ENCODE measurements at regions not wholly inside any gene's neighbourhood (a gene's known extent, or its start where the extent isn't known, plus 50 kb on each side); places are given as distances from the start of the nearest gene placed in this dataset.

DNA sequence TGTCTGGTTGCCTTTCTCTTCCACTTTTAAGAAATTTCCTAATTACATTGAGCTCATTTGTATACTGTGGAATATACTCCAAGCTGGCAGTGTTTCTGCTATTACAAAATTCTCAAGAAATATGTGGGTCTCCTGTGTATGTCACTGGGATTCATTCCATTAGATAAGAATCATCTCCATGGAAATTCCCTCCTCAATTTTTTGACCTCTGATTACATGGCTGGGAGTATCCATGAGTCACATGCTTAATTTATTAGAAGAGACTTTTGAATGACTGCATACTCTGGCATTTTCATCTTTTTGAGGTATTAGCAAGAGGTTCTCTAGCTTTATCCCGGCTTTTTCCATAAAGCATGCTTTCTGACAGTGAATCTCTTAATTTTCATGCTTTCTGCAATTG lies 665.5 kb upstream of the CNTNAP5 start:
- H3K4me3 Mint-ChIP-seq: no peak overlapping the region
- peaks cover 0 to 6% (median 3%) of the 10 kb centered on the region in 7 donors for H3K9me3 Mint-ChIP-seq
- no peak for ATAC-seq (ENCODE audit: low read depth in 2 of 2)
- no peak for DNase-seq
- H3K27me3 Mint-ChIP-seq: no peaks in the 10 kb centered on the region
- H3K27ac Mint-ChIP-seq: no peak overlapping the region
- H3K36me3 Mint-ChIP-seq: no peaks in the 10 kb centered on the region
- no peaks in the 10 kb centered on the region for H3K4me1 Mint-ChIP-seq

DNA sequence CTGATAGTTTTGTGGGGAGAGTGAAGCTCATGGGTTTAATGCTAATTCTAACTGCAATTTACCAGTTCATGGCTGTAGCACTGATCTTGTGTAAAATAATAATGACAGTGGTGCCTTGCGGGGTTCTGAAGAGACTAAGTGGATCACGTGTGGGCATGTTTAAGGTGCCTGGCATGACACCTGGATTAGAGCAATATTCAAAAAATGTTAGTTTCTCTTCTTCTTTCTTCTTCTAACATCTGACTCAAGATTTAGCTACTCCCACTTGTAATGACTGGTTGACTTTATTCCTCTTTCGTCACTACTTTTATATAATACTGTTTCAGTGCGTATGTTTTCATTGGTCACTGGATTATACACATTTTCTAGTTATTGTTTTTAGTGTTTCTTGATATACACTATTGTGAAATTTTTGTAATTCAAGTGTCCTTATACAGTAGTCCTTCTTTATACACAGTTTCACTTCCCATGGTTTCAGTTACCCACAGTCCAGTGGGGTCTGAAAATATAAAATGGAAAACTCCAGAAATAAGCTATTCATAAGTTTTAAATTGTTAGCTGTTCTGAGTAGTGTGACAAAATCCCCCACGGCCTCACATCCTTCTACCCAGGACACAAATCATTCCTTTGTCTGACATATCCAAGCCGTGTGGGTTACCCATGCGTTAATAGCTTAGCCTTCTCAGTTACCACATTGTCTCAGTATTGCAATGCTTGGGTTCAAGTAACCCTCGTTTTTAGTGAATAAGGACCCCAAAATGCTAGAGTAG lies 662.2 kb upstream of the CNTNAP5 start:
- no peak overlapping the region for H3K27ac Mint-ChIP-seq
- no peak for DNase-seq
- H3K9me3 Mint-ChIP-seq: peaks cover 0 to 9% (median 4%) of the 10 kb centered on the region in 7 donors
- no peaks in the 10 kb centered on the region for H3K36me3 Mint-ChIP-seq
- no peak overlapping the region for H3K4me3 Mint-ChIP-seq
- H3K27me3 Mint-ChIP-seq: no peaks in the 10 kb centered on the region
- no peak for ATAC-seq (ENCODE audit: low read depth in 2 of 2)
- H3K4me1 Mint-ChIP-seq: no peaks in the 10 kb centered on the region

DNA sequence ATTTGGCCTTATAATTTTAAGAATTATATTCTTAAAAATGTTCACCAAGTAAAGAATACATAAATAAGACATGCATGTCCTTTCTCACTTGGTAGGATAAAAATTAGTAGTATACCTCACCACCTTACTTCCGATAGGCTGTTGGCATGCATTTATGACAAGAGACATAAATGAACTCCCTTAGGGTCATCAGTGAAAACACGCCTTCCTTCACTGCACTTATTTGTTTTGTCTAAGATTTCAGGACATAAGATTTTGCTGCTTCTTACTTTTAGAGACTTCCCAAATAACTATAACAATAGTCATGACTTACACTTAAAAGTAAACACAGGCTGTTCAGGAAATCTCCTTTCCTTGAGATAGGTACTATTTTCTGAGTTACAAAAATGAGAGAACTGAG lies 661.3 kb upstream of the CNTNAP5 start:
- ATAC-seq (ENCODE audit: low read depth in 2 of 2): no peak

DNA sequence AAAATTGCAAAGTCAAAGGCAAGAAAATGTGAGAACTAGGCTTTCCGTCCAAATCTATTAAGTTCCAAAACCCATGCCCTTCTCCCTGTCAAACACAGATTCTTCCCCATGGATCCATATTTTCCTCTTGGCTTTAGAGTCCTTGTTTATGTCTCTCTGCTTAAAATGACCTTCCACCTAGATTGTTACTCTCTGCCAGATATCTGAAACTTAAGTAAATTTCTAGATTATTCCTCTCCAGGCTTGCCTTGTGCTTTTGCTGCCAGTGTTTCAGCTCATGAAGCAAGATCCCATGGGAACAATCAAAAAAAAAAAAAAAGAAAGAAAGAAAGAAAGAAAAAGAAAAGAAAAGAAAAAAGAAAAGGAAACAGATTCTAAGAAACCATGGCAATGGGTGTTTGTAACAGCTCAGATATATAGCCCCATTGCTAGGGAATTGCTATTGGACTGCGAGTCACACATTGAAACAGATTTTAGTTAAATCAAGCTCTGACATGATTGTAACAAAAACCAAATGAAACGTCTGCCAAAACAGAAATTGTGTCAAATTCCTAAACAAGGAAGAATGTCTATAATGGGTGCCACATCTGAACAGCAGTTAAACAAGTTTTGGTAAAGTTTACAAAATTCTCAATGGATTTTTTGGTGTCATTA lies 660.7 kb upstream of the CNTNAP5 start:
- peaks cover 0 to 9% (median 4%) of the 10 kb centered on the region in 7 donors for H3K9me3 Mint-ChIP-seq
- no peaks in the 10 kb centered on the region for H3K36me3 Mint-ChIP-seq
- ATAC-seq (ENCODE audit: low read depth in 2 of 2): no peak

More for the DNA sequence above, 661.3 kb upstream of the CNTNAP5 start:
- no peak overlapping the region for H3K27ac Mint-ChIP-seq
- no peaks in the 10 kb centered on the region for H3K36me3 Mint-ChIP-seq
- no peak for DNase-seq
- no peaks in the 10 kb centered on the region for H3K27me3 Mint-ChIP-seq
- peaks cover 0 to 9% (median 4%) of the 10 kb centered on the region in 7 donors for H3K9me3 Mint-ChIP-seq
- no peaks in the 10 kb centered on the region for H3K4me1 Mint-ChIP-seq
- no peak overlapping the region for H3K4me3 Mint-ChIP-seq

DNA sequence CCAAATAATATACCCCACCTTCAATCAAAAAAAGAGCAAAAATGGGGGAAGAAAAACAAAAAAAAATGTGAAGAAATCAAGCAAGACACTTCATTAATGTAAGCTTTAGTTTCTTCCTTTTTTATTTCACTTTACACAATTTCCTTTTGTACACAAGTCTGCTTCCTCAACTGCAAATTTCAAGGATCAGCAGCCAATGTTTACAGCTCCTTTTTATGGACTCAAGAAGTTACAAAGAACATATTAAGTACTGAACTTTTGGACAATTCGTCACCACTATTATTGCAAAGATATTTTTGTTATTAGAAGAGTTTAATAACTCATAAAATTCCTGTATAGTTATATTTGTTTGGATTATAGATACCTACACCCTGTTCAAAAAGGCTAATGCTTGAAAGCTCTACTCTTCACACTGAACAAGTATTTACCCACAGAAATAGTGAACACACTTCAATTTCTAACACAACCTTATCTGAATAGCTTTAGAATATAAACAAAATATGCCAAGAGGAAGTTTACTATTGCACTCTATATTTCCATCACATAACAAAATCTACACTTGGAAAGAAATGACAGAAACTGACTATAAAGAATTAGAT lies 658.7 kb upstream of the CNTNAP5 start:
- no peaks in the 10 kb centered on the region for H3K36me3 Mint-ChIP-seq
- peak overlapping the region in 1 of 8 donors; percentile 22 for H3K4me3 Mint-ChIP-seq
- H3K9me3 Mint-ChIP-seq: peaks cover 0 to 8% (median 3%) of the 10 kb centered on the region in 7 donors
- ATAC-seq (ENCODE audit: low read depth in 2 of 2) (no peak), DNase-seq (no peak)
- no peaks in the 10 kb centered on the region for H3K27me3 Mint-ChIP-seq
- no peaks in the 10 kb centered on the region for H3K4me1 Mint-ChIP-seq
- no peak overlapping the region for H3K27ac Mint-ChIP-seq

More for the DNA sequence above, 660.7 kb upstream of the CNTNAP5 start:
- DNase-seq: no peak
- Mint-ChIP-seq H3K4me3 (no peak overlapping the region), H3K27ac (no peak overlapping the region), H3K4me1 (no peaks in the 10 kb centered on the region), H3K27me3 (no peaks in the 10 kb centered on the region)

DNA sequence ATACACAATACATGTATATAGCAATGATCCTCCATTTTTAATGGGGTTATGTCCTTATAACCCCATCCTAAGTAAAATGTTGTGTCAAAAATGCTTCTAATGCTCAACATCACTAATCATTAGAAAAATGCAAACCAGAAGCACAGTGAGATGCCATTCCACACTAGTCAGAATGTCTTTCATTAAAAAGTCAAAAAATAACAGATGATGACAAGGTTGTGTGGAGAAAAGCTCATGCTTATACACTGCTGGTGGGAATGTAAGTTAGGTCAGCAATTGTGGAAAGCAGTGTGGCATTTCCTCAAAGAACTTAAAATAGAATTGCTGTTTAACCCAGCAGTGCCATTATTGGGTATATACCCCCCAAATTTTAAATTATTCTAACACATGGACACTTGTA lies 654.9 kb upstream of the CNTNAP5 start:
- DNase-seq (no peak), ATAC-seq (ENCODE audit: low read depth in 2 of 2) (no peak)
- H3K4me3 Mint-ChIP-seq: no peak overlapping the region
- no peaks in the 10 kb centered on the region for H3K4me1 Mint-ChIP-seq
- H3K27ac Mint-ChIP-seq: no peak overlapping the region
- H3K36me3 Mint-ChIP-seq: no peaks in the 10 kb centered on the region
- peaks cover 0 to 17% (median 4%) of the 10 kb centered on the region in 7 donors for H3K9me3 Mint-ChIP-seq
- H3K27me3 Mint-ChIP-seq: no peaks in the 10 kb centered on the region

DNA sequence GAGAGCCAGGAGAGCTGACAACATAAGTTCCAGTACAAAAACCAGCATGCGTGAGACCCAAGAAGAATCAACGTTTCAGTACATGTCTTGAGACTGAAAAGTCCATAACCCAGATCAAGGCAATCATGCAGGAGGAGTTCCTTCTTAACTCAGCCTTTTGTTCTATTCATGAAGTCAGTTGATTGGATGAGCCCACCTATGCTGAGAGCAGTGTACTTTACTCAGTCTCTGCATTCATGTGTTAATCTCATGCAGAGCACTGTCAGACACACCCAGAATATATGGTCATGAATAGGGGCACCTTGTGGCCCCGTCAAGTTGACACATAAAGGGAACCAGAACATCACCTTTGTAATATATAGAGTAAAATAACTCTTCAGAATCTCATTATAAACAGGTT lies 653.6 kb upstream of the CNTNAP5 start:
- DNase-seq (no peak), ATAC-seq (ENCODE audit: low read depth in 2 of 2) (no peak)
- Mint-ChIP-seq H3K4me1 (no peaks in the 10 kb centered on the region), H3K36me3 (no peaks in the 10 kb centered on the region), H3K27me3 (no peaks in the 10 kb centered on the region), H3K4me3 (no peak overlapping the region), H3K27ac (no peak overlapping the region), H3K9me3 (peaks cover 0 to 17% (median 4%) of the 10 kb centered on the region in 7 donors)

DNA sequence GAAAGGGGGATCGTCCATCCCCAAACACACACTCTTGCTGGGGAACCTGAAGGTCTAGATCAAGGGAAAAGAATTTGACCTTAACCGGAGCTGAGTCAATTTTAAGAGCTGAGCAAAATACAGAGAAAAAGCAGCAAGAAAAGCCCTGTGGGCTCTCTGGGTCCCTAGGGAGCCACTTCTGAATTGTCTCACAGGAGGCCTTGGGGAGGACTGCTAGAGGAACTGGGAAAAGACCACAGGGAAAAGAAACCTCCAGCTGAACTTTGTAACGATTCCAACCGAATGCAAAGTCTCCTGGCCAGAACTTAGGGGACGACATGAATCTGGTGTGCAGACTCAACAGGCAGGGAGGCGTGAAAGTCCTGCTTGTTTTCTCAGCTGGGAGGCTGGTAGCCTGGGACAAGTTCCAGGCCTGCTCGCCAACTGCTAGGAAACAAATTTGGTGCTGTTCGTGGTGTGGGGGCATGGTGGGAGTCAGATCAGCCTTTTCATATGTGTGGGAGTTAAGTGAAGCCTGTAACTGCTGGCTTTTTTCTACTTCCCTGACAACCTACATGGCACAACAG lies 644.6 kb upstream of the CNTNAP5 start:
- peaks cover 5 to 12% (median 8%) of the 10 kb centered on the region in 7 donors for H3K9me3 Mint-ChIP-seq
- ATAC-seq (ENCODE audit: low read depth in 2 of 2) (no peak), DNase-seq (no peak)
- H3K4me1 Mint-ChIP-seq: no peaks in the 10 kb centered on the region
- no peak overlapping the region for H3K27ac Mint-ChIP-seq
- H3K4me3 Mint-ChIP-seq: no peak overlapping the region
- no peaks in the 10 kb centered on the region for H3K36me3 Mint-ChIP-seq
- H3K27me3 Mint-ChIP-seq: no peaks in the 10 kb centered on the region

DNA sequence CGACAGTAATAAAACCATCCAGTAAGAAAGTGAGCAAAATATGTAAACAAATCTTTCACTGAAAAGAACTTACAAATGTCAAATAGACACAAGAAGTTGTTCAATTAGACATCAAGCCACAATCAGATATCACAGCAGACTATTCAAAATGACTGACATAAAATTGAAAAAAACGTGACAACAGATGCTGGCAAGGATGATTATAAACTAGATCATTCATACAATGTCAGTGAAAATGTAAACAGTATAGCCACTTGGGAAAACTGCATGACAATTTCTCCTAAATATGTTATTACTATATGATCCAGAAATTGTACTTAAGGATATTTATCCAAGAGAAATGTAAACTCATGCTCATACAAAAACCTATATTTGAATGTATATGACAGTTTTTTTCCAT lies 609.4 kb upstream of the CNTNAP5 start:
- Mint-ChIP-seq H3K4me1 (no peaks in the 10 kb centered on the region), H3K36me3 (no peaks in the 10 kb centered on the region), H3K9me3 (peaks cover 0 to 12% (median 4%) of the 10 kb centered on the region in 7 donors), H3K27me3 (no peaks in the 10 kb centered on the region), H3K27ac (no peak overlapping the region), H3K4me3 (no peak overlapping the region)
- ATAC-seq (ENCODE audit: low read depth in 2 of 2) (no peak), DNase-seq (no peak)

DNA sequence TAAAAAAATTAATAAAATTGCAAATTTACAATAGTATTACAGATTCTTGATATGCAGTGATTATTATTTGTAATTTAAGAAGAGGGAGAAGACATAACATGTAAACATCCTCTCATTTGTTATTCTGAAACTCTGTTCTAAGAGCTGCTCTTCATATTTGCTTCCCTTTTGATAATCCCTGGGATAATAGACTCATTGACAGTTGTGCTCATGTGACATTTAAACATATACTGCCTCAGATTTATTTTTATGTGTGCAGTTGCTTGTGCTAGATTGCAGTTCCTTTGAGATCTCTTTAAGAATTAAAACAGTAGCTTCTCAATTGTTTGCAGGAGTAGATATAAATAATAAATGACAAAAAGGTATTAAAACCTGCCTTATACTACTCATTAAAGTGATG lies 605.1 kb upstream of the CNTNAP5 start:
- DNase-seq (no peak), ATAC-seq (ENCODE audit: low read depth in 2 of 2) (no peak)
- H3K27ac Mint-ChIP-seq: no peak overlapping the region
- H3K9me3 Mint-ChIP-seq: peaks cover 0 to 8% (median 4%) of the 10 kb centered on the region in 7 donors
- H3K4me1 Mint-ChIP-seq: no peaks in the 10 kb centered on the region
- H3K4me3 Mint-ChIP-seq: no peak overlapping the region
- no peaks in the 10 kb centered on the region for H3K36me3 Mint-ChIP-seq
- H3K27me3 Mint-ChIP-seq: no peaks in the 10 kb centered on the region

DNA sequence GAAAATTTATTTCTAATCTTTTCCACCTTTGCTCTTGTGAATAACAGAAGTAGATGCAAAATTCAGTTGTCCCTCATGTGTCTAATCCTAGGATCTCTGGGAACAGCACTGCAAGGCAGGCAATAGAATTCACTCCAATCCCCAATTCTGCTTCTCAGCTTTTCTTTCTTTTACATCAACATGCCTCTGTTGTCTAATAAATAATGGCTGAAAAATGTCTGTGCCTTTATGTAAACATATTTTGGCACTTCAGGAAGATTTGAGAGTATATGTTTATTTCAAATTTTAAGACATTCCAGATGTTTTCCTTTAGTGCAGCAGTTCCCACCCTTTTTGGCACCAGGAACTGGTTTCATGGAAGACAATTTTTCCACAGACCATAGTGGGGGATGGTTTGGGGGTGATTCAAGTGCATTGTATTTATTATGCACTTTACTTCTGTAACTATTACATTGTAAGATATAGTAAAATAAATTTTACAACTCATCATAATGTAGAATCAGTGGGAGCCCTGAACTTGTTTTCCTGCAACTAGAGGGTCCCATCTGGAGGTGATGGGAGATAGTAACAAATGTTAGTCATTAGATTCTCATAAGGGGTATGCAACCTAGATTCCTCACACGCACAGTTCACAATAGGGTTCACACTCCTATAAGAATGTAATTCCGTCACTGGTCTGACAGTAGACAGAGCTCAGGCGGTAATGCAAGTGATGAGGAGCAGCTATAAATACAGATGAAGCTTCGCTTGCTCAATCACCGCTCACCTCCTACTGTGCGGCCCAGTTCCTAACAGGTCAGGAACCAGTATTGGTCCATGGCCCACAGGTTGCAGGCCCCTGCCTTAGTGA lies 590.3 kb upstream of the CNTNAP5 start:
- DNase-seq: no peak
- no peaks in the 10 kb centered on the region for H3K27me3 Mint-ChIP-seq
- H3K9me3 Mint-ChIP-seq: peaks cover 0 to 11% (median 6%) of the 10 kb centered on the region in 7 donors
- H3K4me1 Mint-ChIP-seq: no peaks in the 10 kb centered on the region
- H3K36me3 Mint-ChIP-seq: no peaks in the 10 kb centered on the region
- H3K4me3 Mint-ChIP-seq: no peak overlapping the region
- H3K27ac Mint-ChIP-seq: no peak overlapping the region
- no peak for ATAC-seq (ENCODE audit: low read depth in 2 of 2)

DNA sequence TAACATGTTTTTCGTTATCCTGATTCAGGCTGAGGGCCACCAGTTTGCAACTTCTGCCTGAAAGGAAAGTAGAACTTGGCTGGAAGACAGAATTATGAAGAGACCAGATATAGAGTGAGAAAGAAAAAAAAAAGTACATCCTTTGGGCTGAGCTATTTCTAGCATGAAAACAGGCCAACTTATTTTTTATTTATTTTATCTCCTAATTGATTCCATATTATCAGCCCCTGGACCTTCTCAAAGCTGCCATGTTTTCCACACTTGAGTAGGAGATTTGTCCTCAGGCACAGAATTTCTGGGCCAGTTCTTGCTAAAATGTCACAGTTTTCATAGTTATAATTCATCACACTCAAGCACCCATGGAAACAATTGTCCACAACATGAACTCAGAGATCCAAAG lies 586.8 kb upstream of the CNTNAP5 start:
- Mint-ChIP-seq H3K27ac (no peak overlapping the region), H3K4me1 (no peaks in the 10 kb centered on the region), H3K27me3 (no peaks in the 10 kb centered on the region), H3K4me3 (no peak overlapping the region), H3K9me3 (peaks cover 0 to 15% (median 7%) of the 10 kb centered on the region in 7 donors), H3K36me3 (no peaks in the 10 kb centered on the region)
- DNase-seq: no peak
- no peak for ATAC-seq (ENCODE audit: low read depth in 2 of 2)

DNA sequence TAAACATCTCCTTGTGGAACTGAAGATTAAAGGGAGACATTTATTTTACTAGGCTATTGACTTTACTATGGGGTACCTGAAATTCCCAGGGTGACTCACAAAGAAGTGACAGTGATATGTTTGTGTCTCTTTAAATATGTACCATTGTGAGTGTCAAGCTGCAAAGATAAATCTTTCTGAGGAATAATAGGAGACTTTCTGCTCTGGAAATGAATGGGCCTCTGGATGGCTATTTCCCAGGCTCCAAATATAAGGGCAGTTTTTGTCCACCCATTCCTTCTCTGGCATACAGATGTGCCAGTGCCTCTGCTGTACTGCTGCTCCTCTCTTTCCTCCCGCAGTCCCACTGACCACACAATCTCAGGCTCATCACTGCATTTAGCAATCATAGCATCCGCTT lies 586.4 kb upstream of the CNTNAP5 start:
- DNase-seq (no peak), ATAC-seq (ENCODE audit: low read depth in 2 of 2) (no peak)
- no peaks in the 10 kb centered on the region for H3K36me3 Mint-ChIP-seq
- H3K4me1 Mint-ChIP-seq: no peaks in the 10 kb centered on the region
- peaks cover 0 to 12% (median 6%) of the 10 kb centered on the region in 7 donors for H3K9me3 Mint-ChIP-seq
- no peak overlapping the region for H3K27ac Mint-ChIP-seq
- no peak overlapping the region for H3K4me3 Mint-ChIP-seq
- H3K27me3 Mint-ChIP-seq: no peaks in the 10 kb centered on the region

All from naive B cell (primary cell).